GM11168 (cell line): ENCODE measurements at regions not wholly inside any gene's neighbourhood (a gene's known extent, or its start where the extent isn't known, plus 50 kb on each side); places are given as distances from the start of the nearest gene placed in this dataset.

ENCODE experiments used
- in situ Hi-C: fragments of 300-500 bp; cut with MboI; formaldehyde crosslinking; loops from one replicate; pipeline ENCODE4 v1.12.0; 2022; ENCODE audit warnings: low sequenced_read_pairs; ENCODE audit not compliant: unreplicated experiment

DNA sequence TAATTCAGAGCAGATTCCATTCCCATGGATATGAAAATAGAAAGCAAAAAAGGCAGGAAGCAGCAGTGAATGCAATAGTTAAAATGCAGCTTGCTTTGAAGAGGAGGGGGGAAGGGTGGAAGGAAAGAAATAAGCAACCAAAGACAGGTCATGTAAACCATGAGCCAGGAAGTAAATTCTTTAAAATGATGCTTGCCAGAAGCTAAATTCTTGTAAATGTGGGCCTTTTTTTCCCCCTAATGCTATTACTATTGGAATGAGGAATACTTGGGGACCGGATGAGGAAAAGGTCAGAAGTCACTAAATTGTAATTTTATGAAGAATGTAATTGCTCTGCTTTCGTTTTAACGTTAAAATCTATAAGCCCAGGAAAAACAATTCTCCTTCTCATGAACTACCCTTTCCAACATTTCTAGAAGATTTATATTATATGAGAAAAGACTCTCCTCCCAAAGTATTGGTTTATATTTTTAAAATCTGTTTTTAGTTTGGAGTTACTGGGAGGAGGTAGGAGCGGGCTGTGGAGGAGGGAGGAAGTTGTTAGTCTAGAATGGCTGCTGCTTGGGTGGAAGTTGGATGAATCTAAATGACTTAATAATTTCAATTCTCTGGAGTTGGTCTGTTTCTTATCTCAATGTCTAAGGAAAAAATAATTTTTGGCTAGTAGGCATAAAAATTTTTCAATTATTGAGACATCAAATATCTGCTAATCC is 77.6 kb upstream of the PCDH18 start:
- in situ Hi-C loops: no loop called here

DNA sequence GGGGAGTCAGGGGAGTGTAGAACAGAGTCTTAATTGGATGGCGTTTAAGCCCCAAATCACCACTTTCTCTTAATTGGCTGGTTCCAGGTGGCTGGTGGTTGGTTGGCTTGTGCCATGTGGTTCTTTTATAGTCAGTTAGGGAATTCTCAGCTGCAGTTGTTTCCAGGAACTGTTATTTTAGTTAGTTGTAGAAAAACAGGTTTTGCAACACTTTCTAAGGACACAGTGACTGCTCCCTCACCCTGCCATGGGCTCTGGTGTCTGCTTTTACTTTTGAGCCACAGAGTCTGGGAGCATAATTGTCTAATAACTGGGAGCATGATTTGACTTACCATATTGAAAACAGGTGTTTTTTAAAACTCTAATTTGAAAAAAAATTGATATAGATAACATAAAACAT is 75.8 kb upstream of the PCDH18 start:
- in situ Hi-C loops: no loop called here

DNA sequence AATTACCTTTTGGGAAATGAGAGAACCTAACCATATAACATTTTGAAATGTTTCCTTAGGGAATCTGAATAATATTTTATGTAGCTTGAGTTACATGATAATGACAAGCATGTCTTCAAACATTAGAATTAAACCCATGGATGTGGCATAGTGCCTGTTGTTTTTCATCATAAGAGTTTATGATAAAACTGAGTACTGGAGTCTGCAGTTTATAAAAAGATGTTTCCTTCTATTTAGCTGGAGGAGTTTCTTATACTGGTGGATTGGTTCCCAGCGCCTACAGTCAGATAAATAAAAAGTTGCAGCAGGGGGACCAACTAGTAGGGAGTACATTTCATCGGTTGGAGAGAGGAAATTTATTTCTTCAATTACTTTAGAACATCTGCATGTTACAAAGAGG is 70.1 kb upstream of the PCDH18 start:
- in situ Hi-C loops: no loop called here

DNA sequence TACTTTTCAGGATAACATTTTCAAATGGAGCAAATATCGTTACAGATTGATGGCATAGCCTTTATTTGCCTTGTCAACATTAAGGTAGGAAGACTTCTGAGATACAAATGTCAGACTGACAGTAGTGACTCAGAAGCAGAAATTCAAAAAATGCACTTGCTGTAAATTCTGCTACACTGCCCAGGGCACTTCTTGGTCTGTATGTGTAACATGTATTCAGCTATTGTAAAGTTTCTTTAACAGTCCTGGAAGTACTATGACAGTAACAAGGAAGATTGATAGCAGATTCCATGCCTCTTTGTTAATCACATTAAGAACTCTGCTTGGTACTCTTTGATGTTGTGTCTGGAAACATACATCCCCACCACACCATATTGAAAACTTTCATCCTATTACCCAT is 69.6 kb upstream of the PCDH18 start:
- in situ Hi-C loops: no loop called here

DNA sequence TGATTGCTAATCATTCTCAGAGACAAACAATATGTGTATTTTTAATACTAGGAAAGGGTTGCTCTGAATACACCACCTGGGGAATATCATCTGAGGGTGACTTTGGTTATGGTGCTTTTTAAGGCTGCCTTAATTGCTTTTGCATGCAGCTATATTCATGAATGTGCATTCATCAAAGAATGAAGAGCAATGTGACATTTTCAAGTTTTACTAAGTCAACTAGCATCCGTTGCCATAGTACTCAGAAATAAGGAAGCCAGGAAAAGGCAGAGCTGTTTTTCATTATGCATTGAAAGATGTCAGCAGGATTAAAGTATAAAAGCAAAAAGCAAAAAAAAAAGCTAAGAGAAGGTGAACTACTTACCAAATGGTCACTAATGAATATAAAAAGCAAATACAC is 67.4 kb upstream of the PCDH18 start:
- in situ Hi-C loops: no loop called here

DNA sequence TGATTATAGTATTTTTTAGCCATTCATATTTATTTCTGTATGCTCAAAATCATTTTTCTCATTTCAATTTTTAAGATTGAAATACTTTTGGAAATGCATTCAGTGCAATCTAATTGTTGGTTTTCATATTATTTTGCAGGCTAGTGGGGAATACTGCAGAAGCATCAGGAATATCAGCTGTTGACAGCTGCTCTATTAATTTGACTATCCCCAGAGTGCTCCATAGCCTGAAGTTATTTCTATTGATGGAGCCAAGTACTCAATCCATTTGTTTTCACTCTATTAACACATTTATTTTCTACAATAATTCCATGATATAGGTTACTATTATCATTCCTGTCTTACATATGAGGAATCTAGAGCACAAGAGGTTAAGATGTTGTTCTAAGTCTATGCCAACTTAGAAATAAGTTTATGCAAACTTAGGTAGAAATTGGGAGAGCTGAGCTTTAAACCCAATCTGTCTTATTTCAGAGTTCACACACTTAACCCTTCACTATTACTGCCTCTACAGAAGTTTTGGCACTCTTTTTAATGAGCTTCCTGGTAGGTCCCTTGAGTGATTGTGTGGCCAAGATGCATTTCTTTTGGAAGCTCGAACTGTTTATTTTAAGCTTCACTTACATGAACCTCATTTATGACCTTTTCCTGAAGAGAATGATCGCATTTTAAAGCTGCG is 65.6 kb upstream of the PCDH18 start:
- in situ Hi-C loops: no loop called here

DNA sequence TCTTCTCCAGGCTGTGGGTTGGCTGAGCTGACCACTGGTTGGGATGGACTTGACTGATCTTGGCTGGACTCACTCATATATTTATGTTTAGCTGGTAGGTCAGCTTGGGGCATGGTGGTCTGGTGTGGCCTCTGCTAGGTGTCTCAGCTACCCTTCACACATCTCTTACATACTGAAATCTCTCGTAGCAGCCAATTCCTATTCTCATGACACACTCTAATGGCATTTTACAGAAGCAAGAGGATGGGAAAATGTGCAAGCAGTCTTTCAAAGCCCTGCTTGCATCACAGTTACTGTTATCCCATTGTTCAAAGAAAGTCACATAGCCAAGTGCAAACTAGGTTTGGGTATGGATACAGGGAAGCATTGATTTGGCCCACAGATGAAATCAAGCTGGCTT is 55.5 kb upstream of the PCDH18 start:
- in situ Hi-C loops: no loop called here

DNA sequence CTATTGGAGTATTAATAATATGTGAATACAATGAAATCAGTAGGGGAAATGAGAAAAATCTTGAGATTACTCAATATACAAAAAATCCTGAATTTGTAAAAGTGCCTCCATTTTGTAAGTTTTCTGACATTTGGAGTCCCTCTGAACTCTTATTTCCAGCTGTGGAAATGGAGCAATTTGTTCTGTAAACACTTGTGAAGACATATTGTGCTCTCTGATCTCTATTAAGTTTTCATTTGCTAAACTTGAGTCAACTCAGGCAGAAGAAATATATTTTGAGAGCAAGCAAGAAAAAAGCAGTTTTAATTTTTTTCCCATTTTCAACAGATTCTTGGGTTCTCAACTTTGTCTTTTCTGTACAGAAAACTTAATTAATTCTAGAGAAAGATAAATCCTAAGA is 51.4 kb upstream of the PCDH18 start:
- in situ Hi-C loops: no loop called here
